B cell (primary cell): ENCODE measurements at regions not wholly inside any gene's neighbourhood (a gene's known extent, or its start where the extent isn't known, plus 50 kb on each side); places are given as distances from the start of the nearest gene placed in this dataset.

Experiments
- ATAC-seq: fragments of 200-7000 bp; cut with Tn5 transposase; one replicate; pipeline ENCODE4 v1.10.0; 2021; ENCODE audit warnings: low read depth, mild to moderate bottlenecking, moderate number of reproducible peaks, moderate library complexity
- CTCF ChIA-PET: fragments of 350-600 bp; sonication (Branson Sonifier 250); formaldehyde crosslinking; loops from one replicate; lab custom pipeline; 2021; ENCODE audit warnings: antibody characterized with exemption, inconsistent platforms; lab: Charles Lee
- POLR2A ChIA-PET: fragments of 350-600 bp; sonication (Branson Sonifier 250); formaldehyde crosslinking; loops from one replicate; lab custom pipeline; 2021; ENCODE audit warnings: antibody characterized with exemption; lab: Charles Lee
- DNase-seq: peaks from one replicate; pipeline ENCODE4 v3.0.0; 2013
- H2AFZ ChIP-seq: 2 replicates; pipeline ENCODE4 v1.6.1; 2012; ENCODE audit warnings: mild to moderate bottlenecking, low read depth, low read length; ENCODE audit not compliant: insufficient read depth, poor library complexity, severe bottlenecking
- H3K27ac ChIP-seq, 2 donors: 1 replicate in 1 of 2; 2 replicates in 1 of 2; pipeline ENCODE4 v1.5.1; 2012 to 2013; ENCODE audit warnings: low read length in 2 of 2, mild to moderate bottlenecking in 2 of 2, moderate library complexity in 1 of 2
- H3K27me3 ChIP-seq, 4 experiments: fragments of 200-600 bp in 1 of 4; sonication (generic) in 1 of 4; replicated peaks in 1 of 4; 1 replicate in 2 of 4; 2 replicates in 2 of 4; pipeline versions ENCODE4 v1.6.1 to v1.7.0; 2013 to 2016; ENCODE audit warnings: low read length in 3 of 4, mild to moderate bottlenecking in 2 of 4, mixed read lengths in 1 of 4, moderate library complexity in 1 of 4; ENCODE audit not compliant: insufficient read depth in 4 of 4, control insufficient read depth in 3 of 4; ENCODE audit errors: control extremely low read depth in 1 of 4
- H3K36me3 ChIP-seq, 2 experiments: replicated peaks in 1 of 2; 1 replicate in 1 of 2; 2 replicates in 1 of 2; pipeline versions ENCODE4 v1.6.1 to v1.7.1; 2013; ENCODE audit warnings: low read length in 1 of 2; ENCODE audit not compliant: insufficient read depth in 2 of 2, control insufficient read depth in 1 of 2; ENCODE audit errors: control extremely low read depth in 1 of 2, extremely low read depth in 1 of 2
- H3K4me1 ChIP-seq, 2 donors: fragments of 200-600 bp in 1 of 2; sonication (generic) in 1 of 2; 1 replicate in 1 of 2; 2 replicates in 1 of 2; pipeline versions ENCODE4 v1.5.1 to v1.6.1; 2013 to 2017; ENCODE audit warnings: low read length in 2 of 2; ENCODE audit not compliant: control insufficient read depth in 2 of 2, insufficient read depth in 2 of 2
- H3K4me2 ChIP-seq: replicated peaks from 2 replicates; pipeline ENCODE3; 2012; ENCODE audit warnings: mild to moderate bottlenecking, low read depth, low read length; ENCODE audit not compliant: poor library complexity, severe bottlenecking
- H3K4me3 ChIP-seq, 5 experiments: fragments of 200-600 bp in 1 of 5; sonication (generic) in 1 of 5; 1 replicate in 3 of 5; 2 replicates in 2 of 5; pipeline versions ENCODE4 v1.5.1 to v1.7.0; 2011 to 2016; ENCODE audit warnings: low read length in 4 of 5, mild to moderate bottlenecking in 4 of 5, low read depth in 2 of 5, control low read depth in 1 of 5, moderate library complexity in 1 of 5; ENCODE audit not compliant: insufficient read depth in 1 of 5; ENCODE audit errors: control extremely low read depth in 1 of 5, extremely low read depth in 1 of 5
- H3K79me2 ChIP-seq: fragments of 200-600 bp; sonication (generic); one replicate; pipeline ENCODE4 v1.6.0; 2016; ENCODE audit warnings: low read length; ENCODE audit not compliant: control insufficient read depth, insufficient read depth
- H3K9ac ChIP-seq: fragments of 200-600 bp; sonication (generic); 2 replicates; pipeline ENCODE4 v1.6.1; 2017; ENCODE audit warnings: mild to moderate bottlenecking, low read length, moderate library complexity
- H3K9me3 ChIP-seq, 3 donors: one replicate each; pipeline versions ENCODE4 v1.6.1 to v1.7.1; 2013; ENCODE audit warnings: low read length in 2 of 3; ENCODE audit not compliant: control insufficient read depth in 2 of 3, insufficient read depth in 1 of 3; ENCODE audit errors: control extremely low read depth in 1 of 3
- H4K20me1 ChIP-seq: 2 replicates; pipeline ENCODE4 v1.6.0; 2012; ENCODE audit warnings: mild to moderate bottlenecking, low read length; ENCODE audit not compliant: insufficient read depth, control insufficient read depth, poor library complexity, severe bottlenecking
- H3K27ac Mint-ChIP-seq: one replicate; pipeline ENCODE4 v1.8.0; 2021; ENCODE audit warnings: mixed read lengths
- H3K27me3 Mint-ChIP-seq: one replicate; pipeline ENCODE4 v1.8.0; 2021; ENCODE audit warnings: mixed read lengths
- H3K4me1 Mint-ChIP-seq: one replicate; pipeline ENCODE4 v1.8.0; 2021; ENCODE audit warnings: mixed read lengths
- H3K4me3 Mint-ChIP-seq: one replicate; pipeline ENCODE4 v1.8.0; 2021; ENCODE audit warnings: mixed read lengths
- H3K9me3 Mint-ChIP-seq: one replicate; pipeline ENCODE4 v1.8.0; 2022; ENCODE audit warnings: mixed read lengths; ENCODE audit not compliant: insufficient read depth
- CTCF ChIP-seq: fragments of 200-600 bp; IDR thresholded peaks from one replicate; pipeline ENCODE4 v1.8.0; 2022; ENCODE audit warnings: antibody characterized with exemption, mild to moderate bottlenecking
- EZH2 ChIP-seq: IDR thresholded peaks from 2 replicates; pipeline ENCODE4 v1.6.1; 2012; ENCODE audit warnings: borderline replicate concordance, low read depth, mild to moderate bottlenecking, moderate library complexity, low read length; ENCODE audit not compliant: insufficient read depth, poor library complexity, severe bottlenecking
- WGBS: methylation state at CpG from one replicate; pipeline ENCODE4 v1.1.5; 2013; ENCODE audit warnings: missing lambda C conversion rate; ENCODE audit not compliant: insufficient coverage; 5-methylcytosine and 5-hydroxymethylcytosine counted together
- intact Hi-C: fragments of 100-400 bp; cut with micrococcal nuclease; formaldehyde crosslinking; loops from one replicate; pipeline ENCODE4 v1.10.0; 2022

DNA sequence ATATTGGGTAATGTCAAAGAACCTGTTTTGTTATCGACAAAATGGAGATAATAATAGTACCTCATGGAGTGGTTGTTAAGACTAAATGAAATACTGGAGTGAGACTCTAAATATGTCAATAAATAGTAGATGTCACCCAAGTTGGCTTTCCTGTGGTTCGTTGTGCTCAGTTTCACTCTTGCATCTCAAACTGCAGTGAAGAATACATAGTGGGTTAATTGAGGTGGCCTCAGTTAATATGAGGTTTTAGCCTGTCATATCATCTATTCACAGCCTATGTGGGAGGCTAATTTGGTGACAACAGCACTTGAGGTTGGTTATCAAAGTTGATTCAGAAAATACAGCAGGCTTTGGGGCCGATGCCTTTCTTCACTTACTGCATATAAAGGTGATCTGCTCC is 485.5 kb upstream of the SUCLG2 start:
- WGBS, result no CpG with 5 or more reads among the region's 3 CpGs
- no peak overlapping the region for H3K27ac ChIP-seq
- H3K4me2 ChIP-seq, result no peak overlapping the region
- no peak for DNase-seq
- no peak for ATAC-seq
- no peaks in the 10 kb centered on the region for H3K9me3 Mint-ChIP-seq
- no peak overlapping the region for H3K4me3 ChIP-seq
- no peak overlapping the region for H3K9ac ChIP-seq
- H3K27me3 ChIP-seq, result no peaks in the 10 kb centered on the region
- H3K36me3 ChIP-seq, result no peaks in the 10 kb centered on the region
- H3K27me3 Mint-ChIP-seq, result no peaks in the 10 kb centered on the region
- no peak overlapping the region for H3K27ac Mint-ChIP-seq
- TF ChIP-seq EZH2, result no peak
- H4K20me1 ChIP-seq, result no peaks in the 10 kb centered on the region
- H3K4me1 Mint-ChIP-seq, result no peaks in the 10 kb centered on the region
- ChIA-PET POLR2A (no interaction called here), CTCF (no interaction called here)
- no peak overlapping the region for H2AFZ ChIP-seq
- no peaks in the 10 kb centered on the region for H3K79me2 ChIP-seq
- intact Hi-C loops, result no loop called here
- no peak overlapping the region for H3K4me3 Mint-ChIP-seq
- H3K9me3 ChIP-seq, result no peaks in the 10 kb centered on the region
- H3K4me1 ChIP-seq, result no peaks in the 10 kb centered on the region

DNA sequence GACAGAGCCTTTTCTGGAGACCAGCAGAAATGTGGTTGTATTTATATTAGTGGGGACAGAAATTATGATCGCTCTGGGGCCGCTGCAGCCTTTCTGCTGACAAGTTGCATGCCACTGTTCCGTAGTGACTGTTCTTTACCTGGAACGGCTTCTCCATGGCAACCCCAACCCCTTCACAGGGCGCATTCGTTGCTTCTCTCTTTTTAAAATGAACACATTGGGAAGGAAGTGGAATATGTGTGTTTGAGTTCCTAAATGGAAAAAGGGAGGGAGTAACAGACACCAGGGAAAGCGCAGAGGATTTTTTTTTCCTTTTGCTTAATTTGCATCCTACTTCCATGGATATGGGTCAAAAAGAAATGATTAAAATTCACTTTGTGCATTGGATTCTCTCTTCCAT is 482.0 kb upstream of the SUCLG2 start:
- Histone ChIP-seq H3K27ac (no peak overlapping the region), H3K4me3 (no peak overlapping the region), H3K9ac (no peak overlapping the region), H4K20me1 (no peaks in the 10 kb centered on the region), H3K36me3 (no peaks in the 10 kb centered on the region), H3K9me3 (peaks cover 0 to 3% (median 0%) of the 10 kb centered on the region in 3 donors), H2AFZ (no peak overlapping the region), H3K4me2 (no peak overlapping the region), H3K79me2 (no peaks in the 10 kb centered on the region), H3K4me1 (no peaks in the 10 kb centered on the region), H3K27me3 (no peaks in the 10 kb centered on the region)
- Mint-ChIP-seq H3K27ac (no peak overlapping the region), H3K4me1 (no peaks in the 10 kb centered on the region), H3K9me3 (no peaks in the 10 kb centered on the region), H3K27me3 (no peaks in the 10 kb centered on the region), H3K4me3 (no peak overlapping the region)
- POLR2A ChIA-PET, result no interaction called here
- WGBS, result no CpG with 5 or more reads among the region's 7 CpGs
- CTCF ChIA-PET, result no interaction called here
- intact Hi-C loops, result no loop called here
- TF ChIP-seq CTCF (no peak), EZH2 (no peak)
- DNase-seq (no peak), ATAC-seq (no peak)
